Loucy (cell line): ENCODE measurements at regions not wholly inside any gene's neighbourhood (a gene's known extent, or its start where the extent isn't known, plus 50 kb on each side); places are given as distances from the start of the nearest gene placed in this dataset.

Source experiments
- H2AFZ ChIP-seq: fragments of 200-600 bp; sonication (generic); 2 replicates; pipeline ENCODE4 v1.6.0; 2016; ENCODE audit warnings: antibody characterized with exemption, mild to moderate bottlenecking, low read length, moderate library complexity
- H3F3A ChIP-seq: fragments of 200-600 bp; 2 replicates; pipeline ENCODE4 v1.6.0; 2016; ENCODE audit warnings: antibody characterized with exemption, low read depth, mild to moderate bottlenecking
- H3K27me3 ChIP-seq: fragments of 200-600 bp; sonication (generic); 2 replicates; pipeline ENCODE4 v1.6.1; 2014; ENCODE audit warnings: low read length, mild to moderate bottlenecking; ENCODE audit not compliant: insufficient read depth, poor library complexity, severe bottlenecking
- H3K36me3 ChIP-seq: fragments of 200-600 bp; sonication (generic); 2 replicates; pipeline ENCODE4 v1.6.1; 2016; ENCODE audit warnings: low read length; ENCODE audit not compliant: insufficient read depth
- H3K4me1 ChIP-seq: fragments of 200-600 bp; sonication (generic); 2 replicates; pipeline ENCODE4 v1.5.1; 2014; ENCODE audit warnings: low read length, mild to moderate bottlenecking; ENCODE audit not compliant: insufficient read depth, poor library complexity, severe bottlenecking
- H3K4me2 ChIP-seq: fragments of 200-600 bp; sonication (generic); 2 replicates; pipeline ENCODE4 v1.6.0; 2014; ENCODE audit warnings: antibody characterized with exemption, low read length, low read depth, mild to moderate bottlenecking; ENCODE audit not compliant: poor library complexity, severe bottlenecking
- H3K4me3 ChIP-seq: fragments of 200-600 bp; sonication (generic); 2 replicates; pipeline ENCODE4 v1.5.1; 2014; ENCODE audit warnings: low read length, mild to moderate bottlenecking, mixed read lengths; ENCODE audit not compliant: poor library complexity, severe bottlenecking
- H3K79me2 ChIP-seq: fragments of 200-600 bp; sonication (generic); 2 replicates; pipeline ENCODE4 v1.6.1; 2014; ENCODE audit warnings: low read length; ENCODE audit not compliant: insufficient read depth
- H3K9ac ChIP-seq: fragments of 200-600 bp; sonication (generic); 2 replicates; pipeline ENCODE4 v1.6.0; 2014; ENCODE audit warnings: mild to moderate bottlenecking, low read depth, low read length, moderate library complexity; ENCODE audit not compliant: poor library complexity, severe bottlenecking
- H3K9me2 ChIP-seq: fragments of 200-600 bp; sonication (generic); replicated peaks from 2 replicates; pipeline ENCODE4 v1.6.1; 2016; ENCODE audit warnings: low read depth, low read length, mixed read lengths
- H3K9me3 ChIP-seq: fragments of 200-600 bp; sonication (generic); 2 replicates; pipeline ENCODE4 v1.6.1; 2014; ENCODE audit warnings: mild to moderate bottlenecking, antibody characterized with exemption, low read length, low read depth; ENCODE audit not compliant: insufficient read depth
- H4K20me1 ChIP-seq: fragments of 200-600 bp; sonication (generic); 2 replicates; pipeline ENCODE4 v1.6.0; 2014; ENCODE audit warnings: antibody characterized with exemption, low read length, mild to moderate bottlenecking; ENCODE audit not compliant: insufficient read depth, poor library complexity, severe bottlenecking
- EZH2phosphoT487 ChIP-seq: fragments of 200-600 bp; IDR thresholded peaks from 2 replicates; pipeline ENCODE4 v1.6.1; 2018; ENCODE audit warnings: antibody characterized with exemption, mild to moderate bottlenecking, moderate library complexity, borderline replicate concordance
- TF ChIP-seq, protein P1 (sequence below): fragments of 200-600 bp; sonication (generic); conservative IDR thresholded peaks from 2 replicates; pipeline ENCODE4 v1.5.1; 2014; ENCODE audit warnings: mild to moderate bottlenecking, antibody characterized with exemption, low read length

DNA sequence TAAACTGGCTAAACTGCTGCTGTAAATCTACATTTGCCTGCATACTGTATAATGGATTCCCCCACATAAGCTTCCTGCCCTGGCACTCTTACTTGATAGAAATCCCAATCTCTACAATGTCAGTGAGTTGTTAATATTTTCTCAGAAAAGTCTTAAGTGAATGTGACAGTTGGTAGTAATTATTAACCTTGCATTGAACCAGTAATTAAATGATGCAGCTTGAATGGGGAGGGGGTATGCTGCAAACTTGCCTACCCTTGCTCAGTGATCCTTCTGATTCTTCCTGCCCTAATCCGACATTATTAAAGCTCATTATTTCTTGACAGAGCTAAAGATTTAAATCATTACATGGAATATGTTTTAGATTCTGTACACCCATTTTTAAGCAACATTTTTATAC lies 119.0 kb upstream of the CDH7 start:
- Histone ChIP-seq H3K9me2 (no peaks in the 10 kb centered on the region), H4K20me1 (no peaks in the 10 kb centered on the region), H3K4me3 (no peak overlapping the region), H3K9ac (no peak overlapping the region), H2AFZ (no peak overlapping the region), H3K4me2 (no peak overlapping the region), H3K36me3 (no peaks in the 10 kb centered on the region), H3F3A (no peaks in the 10 kb centered on the region), H3K79me2 (no peaks in the 10 kb centered on the region), H3K9me3 (no peaks in the 10 kb centered on the region), H3K4me1 (no peaks in the 10 kb centered on the region), H3K27me3 (no peaks in the 10 kb centered on the region)
- no peak for TF ChIP-seq EZH2phosphoT487
- TF ChIP-seq, protein P1, sequence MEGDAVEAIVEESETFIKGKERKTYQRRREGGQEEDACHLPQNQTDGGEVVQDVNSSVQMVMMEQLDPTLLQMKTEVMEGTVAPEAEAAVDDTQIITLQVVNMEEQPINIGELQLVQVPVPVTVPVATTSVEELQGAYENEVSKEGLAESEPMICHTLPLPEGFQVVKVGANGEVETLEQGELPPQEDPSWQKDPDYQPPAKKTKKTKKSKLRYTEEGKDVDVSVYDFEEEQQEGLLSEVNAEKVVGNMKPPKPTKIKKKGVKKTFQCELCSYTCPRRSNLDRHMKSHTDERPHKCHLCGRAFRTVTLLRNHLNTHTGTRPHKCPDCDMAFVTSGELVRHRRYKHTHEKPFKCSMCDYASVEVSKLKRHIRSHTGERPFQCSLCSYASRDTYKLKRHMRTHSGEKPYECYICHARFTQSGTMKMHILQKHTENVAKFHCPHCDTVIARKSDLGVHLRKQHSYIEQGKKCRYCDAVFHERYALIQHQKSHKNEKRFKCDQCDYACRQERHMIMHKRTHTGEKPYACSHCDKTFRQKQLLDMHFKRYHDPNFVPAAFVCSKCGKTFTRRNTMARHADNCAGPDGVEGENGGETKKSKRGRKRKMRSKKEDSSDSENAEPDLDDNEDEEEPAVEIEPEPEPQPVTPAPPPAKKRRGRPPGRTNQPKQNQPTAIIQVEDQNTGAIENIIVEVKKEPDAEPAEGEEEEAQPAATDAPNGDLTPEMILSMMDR: no peak

DNA sequence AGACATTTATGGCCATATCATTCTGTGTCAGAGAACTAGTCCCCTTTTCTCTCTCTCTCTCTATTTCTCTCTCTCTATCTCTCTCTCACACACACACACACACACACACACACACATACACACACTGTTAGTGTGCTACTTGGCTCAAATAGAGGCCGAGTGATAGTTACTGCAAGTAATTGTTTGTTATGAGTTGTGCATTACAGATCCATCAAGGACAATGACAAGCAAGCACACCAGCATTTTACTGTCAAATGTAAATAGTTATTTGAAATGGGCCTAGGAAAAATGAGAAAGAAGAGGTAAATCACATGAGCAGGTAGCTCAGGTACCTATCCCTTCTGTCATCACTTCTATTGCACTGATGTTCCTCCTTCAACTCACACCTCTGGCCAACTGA lies 122.4 kb upstream of the CDH7 start:
- H3K79me2 ChIP-seq: no peaks in the 10 kb centered on the region

DNA sequence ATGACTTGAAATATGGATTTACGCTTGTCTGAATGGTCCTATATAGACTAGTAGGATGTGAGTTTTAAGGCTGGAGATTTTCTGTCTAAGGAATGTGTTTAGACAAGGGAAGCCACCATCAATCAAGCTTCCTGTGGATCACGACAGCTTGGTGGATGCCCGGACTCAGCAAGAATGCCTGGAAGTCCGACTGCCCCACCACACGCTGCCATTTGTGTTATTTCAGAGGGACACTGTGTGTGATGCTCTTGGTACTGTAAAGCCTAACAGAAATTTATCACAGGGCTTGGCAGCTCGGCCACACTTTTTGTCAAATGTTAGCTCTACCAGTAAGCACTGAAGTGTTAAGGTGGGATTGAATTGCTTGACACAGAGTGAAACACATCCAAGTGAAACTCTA lies 127.1 kb upstream of the CDH7 start:
- Histone ChIP-seq H3K9me2 (no peaks in the 10 kb centered on the region), H3K27me3 (no peaks in the 10 kb centered on the region), H3F3A (no peaks in the 10 kb centered on the region), H3K79me2 (no peaks in the 10 kb centered on the region), H2AFZ (no peak overlapping the region), H3K4me3 (no peak overlapping the region), H3K4me1 (no peaks in the 10 kb centered on the region), H3K9me3 (no peaks in the 10 kb centered on the region), H3K9ac (no peak overlapping the region), H3K4me2 (no peak overlapping the region), H4K20me1 (no peaks in the 10 kb centered on the region), H3K36me3 (no peaks in the 10 kb centered on the region)
- TF ChIP-seq EZH2phosphoT487: no peak

More for the DNA sequence above, 122.4 kb upstream of the CDH7 start:
- H3K9ac ChIP-seq: no peak overlapping the region
- H3K9me3 ChIP-seq: no peaks in the 10 kb centered on the region
- no peaks in the 10 kb centered on the region for H3F3A ChIP-seq
- H3K36me3 ChIP-seq: no peaks in the 10 kb centered on the region
- TF ChIP-seq, protein P1: no peak
- TF ChIP-seq EZH2phosphoT487: no peak
- no peak overlapping the region for H3K4me2 ChIP-seq
- H3K4me3 ChIP-seq: no peak overlapping the region
- no peaks in the 10 kb centered on the region for H3K9me2 ChIP-seq
- H3K4me1 ChIP-seq: no peaks in the 10 kb centered on the region
- H4K20me1 ChIP-seq: no peaks in the 10 kb centered on the region
- H3K27me3 ChIP-seq: no peaks in the 10 kb centered on the region
- H2AFZ ChIP-seq: no peak overlapping the region

DNA sequence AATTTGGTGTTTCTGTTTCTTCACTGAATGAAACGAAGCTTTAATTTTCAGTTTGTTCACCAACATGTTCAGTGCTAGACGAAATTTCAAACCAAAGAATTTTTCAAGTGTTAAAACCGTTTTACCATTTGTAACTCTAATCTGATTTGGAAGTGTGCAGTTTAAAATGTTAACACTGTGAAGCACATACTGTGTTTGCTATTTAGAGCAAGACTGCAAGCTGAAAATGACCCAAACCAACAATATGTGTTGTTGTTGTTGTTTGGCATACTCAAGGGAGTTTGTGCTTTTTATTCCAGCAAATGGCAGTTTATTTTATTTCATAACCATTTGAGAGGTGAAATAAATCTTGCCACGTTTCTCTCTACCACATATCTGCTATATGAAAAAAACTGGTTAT lies 128.4 kb upstream of the CDH7 start:
- no peaks in the 10 kb centered on the region for H3K9me3 ChIP-seq
- H3K36me3 ChIP-seq: no peaks in the 10 kb centered on the region
- H3K9ac ChIP-seq: no peak overlapping the region
- no peaks in the 10 kb centered on the region for H3K4me1 ChIP-seq
- no peaks in the 10 kb centered on the region for H3K27me3 ChIP-seq
- H3F3A ChIP-seq: no peaks in the 10 kb centered on the region
- no peaks in the 10 kb centered on the region for H3K9me2 ChIP-seq
- no peak overlapping the region for H3K4me3 ChIP-seq
- TF ChIP-seq, protein P1: no peak
- TF ChIP-seq EZH2phosphoT487: no peak
- H2AFZ ChIP-seq: no peak overlapping the region
- no peaks in the 10 kb centered on the region for H3K79me2 ChIP-seq
- H3K4me2 ChIP-seq: no peak overlapping the region
- no peaks in the 10 kb centered on the region for H4K20me1 ChIP-seq
